Glomerular visceral epithelial cell (primary cell): ENCODE measurements at regions not wholly inside any gene's neighbourhood (a gene's known extent, or its start where the extent isn't known, plus 50 kb on each side); places are given as distances from the start of the nearest gene placed in this dataset.
"Not testable (repeated sequence)": the region's sequence is repeated elsewhere in the genome, so short reads cannot be mapped to it uniquely, and the experiment has no call there.

Source experiments
- DNase-seq: peaks from one replicate; pipeline ENCODE4 v3.0.0-alpha.2; 2016; ENCODE audit errors: extremely low spot score

DNA sequence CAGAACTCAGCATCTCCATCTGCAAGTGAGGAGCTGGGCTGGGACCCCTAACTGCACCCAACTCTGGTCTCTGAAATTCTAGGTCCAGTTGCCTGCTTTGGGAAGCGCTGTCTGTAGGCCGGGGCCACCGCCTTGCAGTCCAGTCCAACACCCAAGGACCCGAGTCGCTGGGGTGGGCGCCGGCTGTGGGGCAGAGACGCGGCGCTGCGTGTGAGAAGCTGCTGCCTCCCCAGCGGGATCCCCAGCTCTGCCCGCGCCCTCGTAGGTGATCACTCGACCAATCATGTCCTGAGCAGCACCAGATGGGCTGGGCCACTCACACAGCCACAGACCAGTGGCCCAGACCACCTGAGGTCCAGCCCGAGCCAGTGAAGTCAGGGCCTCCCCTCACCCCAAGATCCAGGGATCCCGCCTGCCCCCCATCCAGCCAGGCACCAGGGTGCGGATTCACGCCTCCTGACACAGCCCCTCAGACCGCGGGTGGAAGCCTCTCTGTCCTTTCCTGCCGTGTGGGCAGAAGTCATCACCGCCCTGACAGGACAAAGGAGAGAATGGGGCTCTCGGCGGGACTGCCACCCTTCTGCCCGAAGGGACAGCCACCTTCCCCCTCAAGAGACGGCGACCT is 67.4 kb upstream of the ADGRA1 start:
- no peak for DNase-seq

DNA sequence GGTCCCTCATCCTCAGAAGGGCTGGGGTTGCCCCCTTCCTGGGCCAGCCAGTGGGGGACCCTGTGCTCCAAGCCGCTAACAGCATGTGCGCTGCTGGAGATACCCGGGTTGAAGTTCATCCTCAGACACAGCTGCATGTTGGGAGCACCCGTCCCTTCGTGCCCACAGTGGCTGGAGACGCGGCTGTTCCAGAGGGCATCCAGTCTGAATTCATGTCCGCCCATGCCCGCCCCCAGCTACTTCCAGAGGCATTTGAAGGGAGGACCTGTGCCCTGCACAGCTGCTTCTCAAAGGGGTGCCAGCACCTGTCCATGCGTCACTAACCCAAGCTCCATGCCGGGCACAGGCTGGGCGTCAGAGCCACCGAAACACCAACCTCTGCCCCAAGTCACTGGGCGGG is 68.1 kb upstream of the ADGRA1 start:
- no peak for DNase-seq

DNA sequence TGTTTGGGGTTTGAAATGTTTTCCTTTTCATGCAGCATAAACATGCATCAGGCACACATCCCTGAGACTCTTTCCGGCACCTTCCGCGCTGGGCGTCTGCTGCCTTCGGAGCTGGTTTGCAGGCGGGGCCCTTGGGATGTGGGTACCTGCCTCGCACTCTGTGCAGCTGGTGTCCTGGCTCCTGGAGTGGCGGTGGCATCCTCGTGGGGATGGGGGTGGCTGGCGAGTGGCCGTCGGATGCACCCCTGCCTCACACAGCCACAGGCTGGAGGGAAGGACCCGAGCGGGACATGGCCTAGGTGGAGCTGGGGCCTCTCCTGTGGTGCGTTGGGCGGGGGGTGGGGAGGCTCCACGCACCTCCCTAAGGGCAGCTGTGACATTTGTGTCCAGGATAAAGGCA is 68.5 kb upstream of the ADGRA1 start:
- DNase-seq, result no peak

DNA sequence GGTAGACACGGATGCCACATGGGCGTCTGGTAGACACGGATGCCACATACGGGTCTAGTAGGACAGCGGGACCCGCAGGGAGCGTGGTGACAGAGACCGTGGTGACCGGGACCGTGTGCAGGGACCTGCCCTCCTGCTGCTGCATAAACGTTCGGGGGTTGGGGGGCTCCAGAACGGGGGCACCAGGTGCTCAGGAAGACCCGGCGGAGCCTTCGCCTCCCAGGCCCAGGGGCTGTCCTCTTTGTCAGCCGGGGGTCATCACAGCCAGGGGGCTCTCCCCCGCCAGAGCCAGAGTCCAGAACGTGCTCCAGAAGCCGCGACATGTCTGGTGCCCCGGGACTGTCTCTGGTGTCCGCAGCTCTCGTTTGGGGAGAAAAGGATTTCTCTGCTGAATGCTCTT is 69.2 kb upstream of the ADGRA1 start:
- no peak for DNase-seq

DNA sequence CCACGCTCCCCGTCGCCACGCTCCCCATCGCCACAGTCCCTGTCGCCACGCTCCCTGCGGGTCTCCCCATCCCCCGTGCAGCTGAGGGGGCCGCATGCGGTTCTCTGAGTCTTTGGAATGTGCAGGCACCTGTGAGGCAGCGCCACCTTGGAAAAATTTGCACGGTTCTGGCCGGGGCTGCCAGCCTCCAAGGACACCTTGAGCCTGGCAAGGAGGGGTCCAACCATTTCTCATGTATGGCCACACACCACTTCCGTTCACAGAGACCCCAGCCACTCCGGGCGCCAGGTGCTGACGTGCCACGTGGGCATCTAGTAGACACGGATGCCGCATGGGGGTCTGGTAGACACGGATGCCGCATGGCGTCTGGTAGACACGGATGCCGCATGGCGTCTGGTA is 70.5 kb upstream of the ADGRA1 start:
- DNase-seq, result no peak

DNA sequence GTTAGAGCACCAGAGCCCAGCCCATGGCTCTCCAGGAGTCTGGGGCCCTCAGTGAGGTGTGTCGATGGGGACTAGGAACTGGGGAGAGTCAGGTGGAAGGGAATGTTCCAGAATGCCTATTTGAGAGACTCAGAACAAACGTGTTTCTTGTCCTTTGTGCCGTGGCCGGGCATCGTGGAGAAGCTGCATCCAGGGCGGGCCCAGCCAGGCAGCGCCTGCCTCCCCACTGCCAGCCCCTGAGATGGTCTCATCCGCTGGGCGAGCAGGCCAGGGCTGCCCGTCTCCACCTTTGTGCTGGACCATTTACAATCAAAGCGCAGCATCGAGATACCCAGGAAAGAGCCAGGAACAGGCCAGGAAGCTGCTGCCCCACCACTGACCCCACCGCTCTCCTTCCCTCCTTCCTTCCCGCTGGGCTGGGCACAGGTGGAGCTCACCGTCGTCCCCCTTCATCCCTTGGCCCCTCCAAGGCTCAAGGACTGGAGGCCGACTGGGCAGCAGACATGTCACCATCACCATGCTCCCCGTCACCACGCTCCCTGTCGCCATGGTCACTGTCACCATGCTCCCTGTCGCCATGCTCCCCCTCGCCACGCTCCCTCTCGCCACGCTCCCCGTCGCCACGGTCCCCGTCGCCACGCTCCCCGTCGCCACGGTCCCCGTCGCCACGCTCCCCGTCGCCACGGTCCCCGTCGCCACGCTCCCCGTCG is 71.1 kb upstream of the ADGRA1 start:
- DNase-seq, result no peak

DNA sequence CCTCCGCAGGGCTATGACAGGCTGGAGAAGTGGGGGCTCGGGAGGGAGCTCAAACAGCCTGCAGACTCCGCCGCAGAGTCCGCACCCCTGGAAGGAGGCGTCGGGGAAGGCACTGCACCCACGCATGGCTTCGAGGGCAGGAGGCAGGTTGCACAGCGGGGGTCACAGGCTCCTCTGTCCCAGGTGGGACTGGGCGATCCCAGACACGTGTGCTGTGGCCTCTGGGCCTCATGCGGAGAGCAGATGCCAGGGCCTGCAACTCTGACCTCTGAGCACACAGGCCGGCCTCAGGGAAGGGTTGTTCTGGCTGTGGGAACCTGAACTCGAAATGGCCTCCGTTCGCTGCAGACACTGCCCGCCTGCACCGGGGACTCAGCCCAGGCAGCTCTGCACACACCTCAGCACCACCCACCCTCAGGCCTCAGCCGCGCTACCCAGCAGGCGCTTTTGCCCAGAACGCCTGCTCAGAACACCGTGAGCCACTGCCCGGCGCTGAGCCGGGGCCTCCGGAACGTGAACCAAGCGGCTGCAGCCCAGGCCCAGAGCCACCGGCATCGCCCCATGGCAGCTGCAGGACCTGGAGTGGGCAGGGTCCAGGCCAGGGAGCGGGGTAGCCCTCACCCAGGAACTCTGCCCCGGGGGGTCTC is 71.8 kb upstream of the ADGRA1 start:
- no peak for DNase-seq

DNA sequence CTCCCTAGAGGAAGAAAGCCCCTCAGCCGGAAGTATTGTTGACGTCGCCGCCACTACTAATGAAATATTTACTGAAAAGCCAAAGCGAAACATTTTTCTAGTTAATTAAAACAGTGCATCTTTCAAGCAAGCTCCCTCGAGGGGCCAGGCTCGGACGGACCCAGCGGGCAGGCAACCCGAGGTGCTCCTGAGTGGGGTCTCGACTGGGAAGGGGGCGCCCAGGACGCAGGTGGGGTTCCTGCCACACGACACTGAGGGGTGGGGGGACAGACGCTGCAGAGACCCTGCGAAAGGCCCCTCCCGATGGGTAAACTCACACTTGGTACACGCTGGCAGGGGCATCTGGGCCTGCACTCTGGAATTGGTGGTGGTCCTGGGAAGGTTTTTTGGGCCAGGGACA is 72.4 kb upstream of the ADGRA1 start:
- no peak for DNase-seq

DNA sequence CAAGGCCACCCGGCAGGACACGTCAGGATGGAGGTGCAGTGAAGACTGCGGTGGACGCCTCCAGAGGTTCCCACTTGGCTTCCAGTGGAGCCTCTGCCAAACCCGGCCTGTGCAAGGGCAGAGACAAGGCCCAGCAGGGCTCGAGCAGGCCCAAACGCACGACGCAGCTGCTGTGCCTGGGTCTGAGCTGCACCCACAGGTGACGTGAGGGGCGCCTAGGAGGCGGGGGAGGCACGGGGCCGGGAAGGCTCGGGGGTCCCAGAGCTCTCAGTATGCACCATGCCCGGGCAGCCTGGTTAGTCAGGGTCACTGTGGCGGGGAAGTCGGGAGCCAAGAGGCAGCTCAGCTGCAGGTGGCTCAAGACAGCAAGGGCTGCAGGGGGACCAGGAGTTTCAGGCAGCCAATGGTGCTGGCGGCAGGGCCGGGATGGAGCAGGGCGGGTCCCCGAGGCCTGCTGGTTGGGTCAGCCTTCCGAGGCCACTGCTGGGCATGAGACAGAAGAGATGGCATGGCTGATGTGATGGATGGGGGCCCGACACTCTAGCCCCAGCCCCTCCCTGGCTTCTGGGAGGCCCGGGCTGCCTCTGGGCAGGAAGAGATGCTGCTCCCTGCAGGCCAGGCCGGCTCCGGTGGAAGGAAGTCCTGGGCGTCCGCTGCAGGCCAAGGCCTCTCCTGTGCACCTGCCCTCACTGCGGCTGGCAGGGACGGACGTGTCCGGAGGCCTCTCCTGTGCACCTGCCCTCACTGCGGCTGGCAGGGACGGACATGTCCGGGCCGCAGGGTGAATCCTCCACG is 72.2 kb upstream of the CFAP46 start:
- no peak for DNase-seq

DNA sequence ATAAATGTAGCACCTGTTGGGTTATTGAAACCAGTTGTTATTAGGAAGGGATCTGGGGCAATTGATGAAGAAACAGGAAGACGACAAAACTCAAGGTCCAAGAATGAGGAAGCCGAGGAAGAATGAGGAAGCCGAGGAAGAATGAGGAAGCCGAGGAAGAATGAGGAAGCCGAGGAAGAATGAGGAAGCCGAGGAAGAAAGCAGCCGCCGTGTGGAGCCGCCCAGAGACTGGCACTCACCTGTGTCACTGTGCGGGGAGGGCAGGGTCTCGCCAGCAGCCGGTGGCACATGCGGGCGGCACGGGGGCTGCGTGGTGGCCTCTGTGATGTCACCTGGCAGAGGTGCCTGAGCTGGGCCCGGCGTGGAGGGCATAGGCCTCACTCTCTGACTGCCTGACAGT is 71.1 kb upstream of the CFAP46 start:
- no peak for DNase-seq

DNA sequence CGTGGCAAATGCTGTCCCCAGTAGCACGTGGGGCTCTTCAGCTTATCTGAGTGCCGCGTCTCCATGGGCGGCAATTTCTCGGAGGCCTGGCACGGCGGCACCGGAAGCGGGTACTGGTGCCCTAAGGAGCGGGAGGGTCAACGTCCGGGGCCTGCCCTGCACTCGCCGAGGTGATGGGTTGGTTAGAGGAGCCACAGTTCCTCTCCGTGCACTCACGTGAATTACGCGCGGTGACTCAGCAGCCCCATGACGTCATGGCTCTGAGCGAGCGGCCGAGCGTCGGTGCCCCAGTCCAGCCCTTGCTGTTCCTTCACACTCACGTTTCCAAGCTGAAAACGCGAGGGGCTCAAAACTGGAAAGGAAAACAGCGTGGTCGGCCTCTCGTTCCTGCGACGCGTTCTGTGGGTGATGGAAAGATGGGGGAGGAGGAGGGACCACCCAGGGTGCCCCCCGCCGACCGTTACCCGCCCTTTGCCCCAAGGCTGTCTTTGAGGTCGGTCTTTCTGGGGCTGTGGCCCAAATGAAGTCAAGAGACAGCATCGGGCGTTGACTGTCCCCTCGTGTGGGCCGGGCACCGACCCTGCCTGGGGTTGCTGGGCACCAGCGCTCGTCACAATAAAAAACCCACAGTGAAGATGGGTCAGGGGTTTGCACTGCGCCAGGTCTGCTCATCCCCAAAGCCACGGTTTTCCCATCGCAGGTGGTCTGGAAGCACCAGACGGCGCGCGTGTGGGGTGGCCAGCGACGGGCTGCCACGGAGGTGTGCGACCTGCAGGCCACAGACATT is 70.4 kb upstream of the CFAP46 start:
- no peak for DNase-seq

DNA sequence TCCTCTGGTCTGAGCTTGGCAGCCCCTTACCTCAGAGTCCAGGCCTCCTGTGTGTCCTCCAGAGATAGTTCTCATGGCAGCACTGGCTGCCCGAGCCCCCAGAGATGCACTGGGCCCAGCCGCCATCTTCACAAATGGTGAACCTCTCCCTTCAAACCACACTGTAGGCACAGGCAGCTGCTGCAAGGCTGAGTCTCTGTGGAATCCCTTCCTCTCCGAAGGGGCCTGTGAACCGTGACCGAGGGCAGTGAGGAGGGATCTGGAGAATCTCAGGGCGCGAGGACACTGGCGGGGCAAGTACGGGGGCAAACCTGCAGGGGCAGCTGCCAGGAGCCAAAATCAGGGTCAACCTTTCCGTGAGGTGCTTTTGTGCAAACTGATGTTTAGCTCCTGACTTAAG is 69.5 kb upstream of the CFAP46 start:
- no peak for DNase-seq

DNA sequence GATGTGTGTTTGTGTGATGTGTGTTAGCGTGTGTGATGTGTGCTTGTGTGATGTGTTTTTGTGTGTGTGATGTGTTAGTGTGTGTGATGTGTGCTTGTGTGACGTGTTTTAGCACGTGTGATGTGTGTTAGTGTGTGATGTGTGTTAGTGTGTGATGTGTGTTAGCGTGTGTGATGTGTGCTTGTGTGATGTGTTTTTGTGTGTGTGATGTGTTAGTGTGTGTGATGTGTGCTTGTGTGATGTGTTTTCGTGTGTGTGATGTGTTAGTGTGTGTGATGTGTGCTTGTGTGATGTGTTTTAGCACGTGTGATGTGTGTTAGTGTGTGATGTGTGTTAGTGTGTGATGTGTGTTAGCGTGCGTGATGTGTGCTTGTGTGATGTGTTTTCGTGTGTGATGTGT is 69.0 kb upstream of the CFAP46 start:
- not testable (repeated sequence) for DNase-seq

DNA sequence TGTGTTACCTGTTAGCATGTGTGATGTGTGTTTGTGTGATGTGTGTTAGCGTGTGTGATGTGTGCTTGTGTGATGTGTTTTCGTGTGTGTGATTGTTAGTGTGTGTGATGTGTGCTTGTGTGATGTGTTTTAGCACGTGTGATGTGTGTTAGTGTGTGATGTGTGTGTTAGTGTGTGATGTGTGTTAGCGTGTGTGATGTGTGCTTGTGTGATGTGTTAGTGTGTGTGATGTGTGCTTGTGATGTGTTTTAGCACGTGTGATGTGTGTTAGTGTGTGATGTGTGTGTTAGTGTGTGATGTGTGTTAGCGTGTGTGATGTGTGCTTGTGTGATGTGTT is 68.4 kb upstream of the CFAP46 start:
- DNase-seq, result not testable (repeated sequence)

DNA sequence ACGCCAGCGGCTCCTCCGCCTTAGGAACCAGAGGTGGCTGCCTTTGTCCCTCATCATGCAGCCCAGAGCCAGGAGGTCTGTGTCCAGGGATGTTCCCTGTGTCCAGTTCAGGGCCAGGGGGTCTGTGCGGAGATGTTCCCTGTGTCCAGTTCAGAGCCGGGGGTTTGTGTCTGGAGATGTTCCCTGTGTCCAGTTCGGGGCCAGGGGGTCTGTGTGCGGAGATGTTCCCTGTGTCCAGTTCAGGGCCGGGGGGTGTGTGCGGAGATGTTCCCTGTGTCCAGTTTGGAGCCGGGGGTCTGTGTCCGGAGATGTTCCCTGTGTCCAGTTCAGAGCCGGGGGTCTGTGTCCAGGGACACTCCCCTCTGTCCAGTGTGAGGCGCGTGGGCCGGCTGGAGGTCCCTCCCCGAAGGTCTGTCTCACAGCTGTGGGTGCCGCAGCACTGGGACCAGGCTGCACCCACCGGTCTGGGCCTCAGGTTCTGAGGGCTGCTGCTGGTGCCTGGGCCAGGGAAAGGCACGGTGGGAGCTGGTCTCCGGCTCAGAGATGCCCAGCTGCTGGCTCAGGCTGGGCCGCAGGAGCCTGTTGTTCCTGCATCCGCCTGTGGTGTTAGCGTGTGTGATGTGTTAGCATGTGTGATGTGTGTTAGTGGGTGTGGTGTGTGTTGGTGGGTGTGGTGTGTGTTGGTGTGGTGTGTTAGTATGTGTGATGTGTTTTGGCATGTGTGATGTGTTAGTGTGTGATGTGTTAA is 67.9 kb upstream of the CFAP46 start:
- DNase-seq, result no peak

DNA sequence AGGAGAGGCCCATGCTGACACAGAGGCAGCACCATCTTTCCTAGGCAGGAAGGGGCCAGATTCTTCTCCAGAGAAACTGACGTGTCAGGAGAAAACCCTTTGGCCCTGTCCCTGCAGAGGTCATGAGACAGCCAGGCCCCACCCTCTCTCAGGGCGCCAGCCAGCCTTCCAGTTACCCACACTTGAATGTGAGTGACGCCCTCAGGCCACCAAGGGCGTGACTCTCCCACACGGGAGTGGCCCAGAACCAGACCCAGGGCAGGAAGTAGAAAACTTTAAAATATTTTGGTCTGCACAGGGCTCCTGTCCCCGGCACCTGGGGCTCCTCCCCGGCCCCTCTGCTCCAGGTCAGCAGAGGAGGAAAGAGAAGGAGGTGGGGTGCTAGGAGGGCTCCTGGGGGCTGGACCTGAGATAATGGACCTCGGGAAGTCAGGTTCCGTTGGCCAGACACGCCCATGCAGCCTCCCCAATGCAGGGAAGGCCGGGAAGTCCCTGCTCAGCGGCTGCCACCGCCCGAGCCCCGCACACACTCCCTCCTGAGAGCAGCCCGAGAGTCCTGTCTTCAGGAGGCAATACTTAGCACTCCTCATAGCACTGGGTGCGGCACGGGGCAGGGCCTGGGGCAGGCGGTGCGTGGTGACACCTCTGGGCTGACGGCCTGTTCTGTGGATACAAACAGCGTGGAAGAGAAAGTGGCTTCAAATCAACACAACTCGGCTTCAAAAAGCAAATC is 67.0 kb upstream of the CFAP46 start:
- no peak for DNase-seq

DNA sequence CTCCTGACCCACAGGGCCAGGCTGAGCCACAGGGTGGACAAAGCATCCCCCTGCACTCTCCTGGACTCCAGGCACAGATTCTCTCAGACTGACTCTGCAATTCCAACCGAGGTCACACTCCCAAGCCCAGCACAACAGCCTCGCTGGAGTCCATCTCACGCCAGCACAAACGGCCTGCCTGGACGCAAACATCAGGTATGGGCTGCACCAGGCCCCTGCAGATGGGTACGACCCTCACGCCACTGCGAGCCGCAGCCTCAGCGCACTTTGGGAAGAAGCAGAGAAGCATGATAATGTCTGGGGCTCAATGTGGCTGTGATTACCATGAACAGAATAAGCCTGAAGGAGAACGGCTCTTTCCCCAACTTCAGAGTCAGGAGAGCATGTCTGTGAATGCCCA is 66.4 kb upstream of the CFAP46 start:
- DNase-seq, result no peak

DNA sequence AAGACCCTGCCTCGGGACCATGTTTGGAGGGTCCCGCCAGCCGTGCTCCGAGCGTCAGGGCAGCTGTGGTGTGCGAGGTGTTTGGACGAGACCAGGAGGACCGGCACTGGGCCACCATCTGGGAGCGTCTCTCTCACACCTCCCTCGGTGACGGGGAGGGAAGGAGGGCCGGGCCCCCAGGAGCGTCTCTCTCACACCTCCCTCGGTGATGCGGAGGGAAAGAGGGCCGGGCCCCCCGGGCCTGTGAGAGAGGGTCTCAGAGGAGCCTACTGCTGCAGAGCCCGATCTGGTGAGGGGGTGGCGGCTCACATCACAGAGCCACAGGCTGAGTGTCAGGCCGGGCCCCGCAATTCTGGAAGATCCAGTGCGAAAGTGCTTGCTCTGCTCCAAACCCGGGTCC is 65.8 kb upstream of the CFAP46 start:
- no peak for DNase-seq

DNA sequence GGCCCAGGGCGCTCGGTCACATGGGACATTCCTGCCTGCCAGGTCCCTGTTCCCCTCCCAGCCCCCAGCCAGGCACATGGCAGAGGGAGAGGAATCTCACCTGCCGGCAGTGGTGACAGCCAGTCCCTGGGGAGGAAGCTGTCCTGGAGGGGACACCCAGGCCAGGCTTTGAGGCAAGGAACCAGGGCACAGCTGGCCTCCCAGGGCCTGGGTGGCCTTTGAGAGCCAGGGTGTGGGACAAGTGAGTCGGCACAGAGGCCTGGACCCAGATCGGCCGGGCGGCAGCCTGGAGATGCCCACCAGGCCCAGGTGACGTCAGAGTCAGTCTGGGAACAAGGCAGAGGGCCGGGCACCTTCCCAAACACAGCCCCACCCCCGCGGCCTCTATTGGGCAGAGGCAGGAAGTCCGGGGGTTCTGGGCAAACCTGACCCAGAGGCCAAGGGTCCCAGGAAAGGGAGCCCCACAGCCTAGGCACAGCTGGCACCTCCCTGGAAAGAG is 65.0 kb upstream of the CFAP46 start:
- no peak for DNase-seq

DNA sequence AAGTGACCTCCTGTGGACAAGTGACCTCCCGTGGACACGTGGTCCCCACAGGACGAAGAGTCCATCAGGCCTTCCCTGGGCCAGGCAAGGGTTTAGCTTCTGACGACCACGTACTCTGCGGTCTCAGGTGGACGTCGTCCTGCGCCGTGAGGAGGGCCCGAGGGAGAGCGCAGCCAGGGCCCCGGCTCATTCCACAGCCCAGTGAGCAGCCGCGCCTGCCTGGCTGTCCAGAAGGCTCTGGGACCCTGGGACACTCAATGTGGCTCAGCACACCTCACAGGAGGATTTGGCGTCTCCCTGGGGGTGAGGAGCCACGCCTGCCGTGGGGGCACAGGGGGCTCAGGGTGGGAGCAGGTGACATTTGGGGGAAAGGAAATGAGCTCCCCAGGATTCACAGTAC is 64.4 kb upstream of the CFAP46 start:
- DNase-seq, result no peak
